Spinal cord (tissue), 9 donors: ENCODE measurements at regions not wholly inside any gene's neighbourhood (a gene's known extent, or its start where the extent isn't known, plus 50 kb on each side); places are given as distances from the start of the nearest gene placed in this dataset.

Experiments
- DNase-seq, 6 donors: peaks; one replicate each; pipeline versions ENCODE4 v3.0.0 to v3.0.0-alpha.2; 2013 to 2015; ENCODE audit warnings: low spot score in 6 of 6, low read depth in 4 of 6
- H3K27ac ChIP-seq: one replicate; pipeline ENCODE4 v1.5.1; 2013; ENCODE audit warnings: low read depth, low read length, control low read depth
- H3K27me3 ChIP-seq: one replicate; pipeline ENCODE4 v1.6.1; 2013; ENCODE audit warnings: low read length; ENCODE audit not compliant: control insufficient read depth, insufficient read depth
- H3K36me3 ChIP-seq: one replicate; pipeline ENCODE4 v1.6.1; 2013; ENCODE audit warnings: low read length; ENCODE audit not compliant: control insufficient read depth, insufficient read depth
- H3K4me1 ChIP-seq: one replicate; pipeline ENCODE4 v1.6.1; 2013; ENCODE audit warnings: low read length; ENCODE audit not compliant: control insufficient read depth, insufficient read depth
- H3K4me3 ChIP-seq: one replicate; pipeline ENCODE4 v1.5.1; 2013; ENCODE audit warnings: low read depth, low read length, control low read depth
- H3K9me3 ChIP-seq: one replicate; pipeline ENCODE4 v1.6.1; 2013; ENCODE audit warnings: low read length; ENCODE audit not compliant: control insufficient read depth, insufficient read depth
- WGBS: methylation state at CpG from one replicate; pipeline ENCODE4 v1.1.5; 2013; ENCODE audit warnings: missing lambda C conversion rate; ENCODE audit not compliant: insufficient coverage; 5-methylcytosine and 5-hydroxymethylcytosine counted together
- donor health status: healthy.

DNA sequence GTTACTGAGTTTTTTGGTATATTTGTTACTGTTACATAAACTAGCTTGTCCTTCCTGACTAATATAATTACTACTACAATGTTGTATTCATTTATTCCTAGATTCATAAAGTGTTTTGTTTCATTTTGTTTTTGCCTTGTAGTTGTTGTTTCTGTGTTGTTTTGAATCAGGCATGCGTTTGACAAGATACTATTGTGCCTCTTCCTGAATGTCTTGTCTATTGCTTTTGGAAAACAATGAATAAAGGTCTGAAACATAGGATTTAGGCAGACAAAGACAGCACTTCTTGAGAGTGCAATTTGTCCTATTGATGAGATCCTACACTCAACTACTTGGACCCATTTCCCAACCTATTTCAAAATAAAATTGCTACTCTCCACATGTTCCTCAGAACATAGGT is 630.4 kb upstream of the BOD1L1 start:
- Histone ChIP-seq H3K27ac (no peak overlapping the region), H3K9me3 (no peaks in the 10 kb centered on the region), H3K4me1 (no peaks in the 10 kb centered on the region), H3K4me3 (no peak overlapping the region), H3K27me3 (no peaks in the 10 kb centered on the region), H3K36me3 (no peaks in the 10 kb centered on the region)
- no CpG with 5 or more reads among the region's 1 CpG for WGBS
- DNase-seq, result peak in 1 of 6 donors; percentile 17

DNA sequence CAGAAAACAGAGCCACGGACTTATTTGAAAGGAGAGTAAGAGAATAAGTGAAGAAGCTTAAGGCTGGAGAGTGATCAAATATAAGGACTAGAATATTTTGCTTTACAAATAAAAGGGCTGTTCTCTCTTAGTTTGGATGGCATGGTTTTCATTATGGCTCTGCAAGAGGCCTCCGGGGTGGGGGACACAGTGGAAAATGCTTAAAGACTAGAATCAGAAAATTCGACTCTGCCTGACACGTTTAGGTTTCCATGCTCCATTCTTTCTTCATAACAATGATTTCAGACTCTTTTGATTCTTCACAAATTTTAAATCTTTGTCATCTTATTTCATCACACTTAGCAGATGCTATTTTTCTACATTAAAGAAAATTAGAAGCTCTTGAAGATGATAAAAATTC is 632.4 kb upstream of the BOD1L1 start:
- H3K4me3 ChIP-seq, result no peak overlapping the region
- no peaks in the 10 kb centered on the region for H3K9me3 ChIP-seq
- no peaks in the 10 kb centered on the region for H3K27me3 ChIP-seq
- no peaks in the 10 kb centered on the region for H3K36me3 ChIP-seq
- no peaks in the 10 kb centered on the region for H3K4me1 ChIP-seq
- no peak for DNase-seq
- 78% methylated on average over 3 of the region's 4 CpGs for WGBS
- H3K27ac ChIP-seq, result no peak overlapping the region

DNA sequence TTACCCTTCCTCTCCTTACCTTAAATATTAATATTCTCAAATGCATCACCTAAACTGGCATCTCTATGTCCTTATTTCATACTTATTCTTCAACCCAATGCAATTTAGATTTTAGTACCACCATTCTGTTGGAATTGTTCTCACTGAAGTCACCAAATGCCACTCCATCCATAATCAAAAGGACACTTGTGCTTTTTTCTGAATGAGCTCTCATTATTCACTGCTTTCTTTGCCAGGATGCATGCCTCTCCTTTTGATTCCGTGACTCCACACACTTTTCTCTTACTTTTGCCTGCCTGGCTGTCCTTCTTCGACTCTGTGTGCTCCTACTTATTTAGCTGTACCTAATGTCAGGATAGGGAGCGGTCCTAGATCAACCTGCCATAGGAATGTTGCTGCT is 633.1 kb upstream of the BOD1L1 start:
- no peaks in the 10 kb centered on the region for H3K4me1 ChIP-seq
- WGBS, result no CpG with 5 or more reads among the region's 3 CpGs
- no peaks in the 10 kb centered on the region for H3K36me3 ChIP-seq
- no peak overlapping the region for H3K27ac ChIP-seq
- no peaks in the 10 kb centered on the region for H3K27me3 ChIP-seq
- no peaks in the 10 kb centered on the region for H3K9me3 ChIP-seq
- no peak overlapping the region for H3K4me3 ChIP-seq
- peak in 2 of 6 donors; percentile 12 to 22 for DNase-seq

DNA sequence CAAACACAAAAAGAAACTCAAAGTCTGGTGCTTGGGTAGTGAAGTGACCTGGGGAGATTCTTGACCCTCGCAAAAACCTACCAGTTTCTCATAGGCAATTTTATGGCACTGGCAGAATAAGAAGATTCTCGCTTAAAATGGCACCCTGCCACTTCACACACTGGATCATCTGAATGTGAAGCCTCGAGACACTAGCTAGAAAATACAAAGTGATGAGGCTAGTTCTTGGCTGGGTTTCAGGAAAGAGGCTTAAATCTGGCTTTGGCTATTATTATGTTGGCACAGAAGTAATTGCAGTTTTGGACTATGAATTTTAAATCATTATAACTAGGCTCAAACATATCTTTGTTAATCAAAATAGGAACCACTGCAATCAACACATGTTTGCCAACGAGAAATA is 634.7 kb upstream of the BOD1L1 start:
- Histone ChIP-seq H3K9me3 (no peaks in the 10 kb centered on the region), H3K4me3 (no peak overlapping the region), H3K36me3 (no peaks in the 10 kb centered on the region), H3K27ac (no peak overlapping the region), H3K4me1 (no peaks in the 10 kb centered on the region), H3K27me3 (no peaks in the 10 kb centered on the region)
- WGBS, result no CpG with 5 or more reads among the region's 4 CpGs
- DNase-seq, result peak in 1 of 6 donors; percentile 29

DNA sequence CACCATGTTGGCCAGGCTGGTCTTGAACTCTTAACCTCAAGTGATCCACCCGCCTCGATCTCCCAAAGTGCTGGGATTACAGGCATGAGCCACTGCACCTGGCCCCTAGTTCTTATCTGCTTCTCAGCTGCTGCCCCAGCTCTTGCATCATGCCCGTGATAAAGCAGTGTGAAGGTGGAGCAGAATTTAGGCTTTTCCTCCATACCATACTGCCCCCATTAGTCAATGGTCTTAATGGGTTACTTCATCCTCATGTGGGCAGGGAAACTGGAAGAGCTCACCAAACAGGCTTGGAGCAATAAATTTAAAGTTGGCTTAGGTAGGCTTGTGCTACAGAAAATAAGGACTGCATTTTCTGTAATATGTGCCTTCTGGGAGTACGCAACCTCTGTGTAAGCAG is 636.9 kb upstream of the BOD1L1 start:
- H3K27ac ChIP-seq, result no peak overlapping the region
- whole genome bisulfite sequencing, result 93% methylated on average over 3 of the region's 4 CpGs
- H3K9me3 ChIP-seq, result no peaks in the 10 kb centered on the region
- no peaks in the 10 kb centered on the region for H3K36me3 ChIP-seq
- no peak overlapping the region for H3K4me3 ChIP-seq
- DNase-seq, result no peak
- H3K27me3 ChIP-seq, result no peaks in the 10 kb centered on the region
- H3K4me1 ChIP-seq, result no peaks in the 10 kb centered on the region

DNA sequence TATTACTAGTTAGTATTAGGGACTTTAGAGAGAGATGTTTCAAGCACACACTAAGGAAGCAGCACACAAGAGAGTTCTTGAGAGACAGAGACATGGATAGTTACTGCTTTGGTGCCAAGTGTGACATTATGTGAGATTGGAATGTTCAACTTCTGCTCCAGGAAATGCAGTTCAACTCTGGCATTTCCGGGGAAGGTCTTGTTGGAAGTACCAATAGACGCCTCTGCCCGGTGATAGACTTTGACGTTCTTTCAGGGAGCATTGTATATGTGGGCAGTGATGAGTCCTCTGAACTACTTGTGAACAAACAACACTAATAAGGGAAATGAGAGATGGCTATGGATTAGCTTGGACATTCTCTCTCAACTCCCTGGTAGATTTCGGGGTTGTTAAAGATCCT is 638.1 kb upstream of the BOD1L1 start:
- Histone ChIP-seq H3K9me3 (no peaks in the 10 kb centered on the region), H3K27ac (no peak overlapping the region), H3K27me3 (no peaks in the 10 kb centered on the region), H3K36me3 (no peaks in the 10 kb centered on the region), H3K4me3 (no peak overlapping the region), H3K4me1 (no peaks in the 10 kb centered on the region)
- DNase-seq, result no peak
- no CpG with 5 or more reads among the region's 5 CpGs for WGBS

DNA sequence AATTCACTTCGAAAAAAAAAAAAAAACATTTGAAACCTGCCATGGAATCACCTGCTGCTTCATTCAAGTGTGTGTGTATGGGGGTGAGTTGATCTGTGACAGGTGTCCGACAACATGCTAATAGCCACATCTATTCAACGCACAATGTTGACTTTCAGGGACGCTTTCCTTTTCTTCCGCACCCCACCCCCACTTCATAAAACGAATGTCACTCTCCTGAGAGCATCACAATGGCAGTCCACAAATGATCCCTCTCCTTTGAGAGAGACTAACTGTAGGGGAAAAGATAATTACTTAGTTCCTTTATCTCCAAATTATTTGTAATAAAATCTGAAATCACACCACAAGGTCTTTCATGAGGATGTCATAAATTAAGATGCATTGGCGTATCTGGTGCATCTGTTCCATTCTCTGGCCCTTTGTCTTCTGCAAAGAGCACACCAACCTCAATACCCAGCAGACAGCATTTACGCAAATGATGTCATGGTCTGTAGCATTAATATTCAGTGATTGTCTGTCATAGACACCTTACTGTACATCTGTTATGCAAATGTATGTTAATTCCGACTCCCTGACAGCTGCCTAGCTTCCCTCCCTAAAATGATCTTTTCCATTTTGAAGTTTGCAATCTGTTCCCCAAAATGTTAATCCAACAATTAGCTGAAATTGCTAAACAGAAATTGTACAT is 640.0 kb upstream of the BOD1L1 start:
- H3K27ac ChIP-seq, result no peak overlapping the region
- no CpG with 5 or more reads among the region's 9 CpGs for WGBS
- no peaks in the 10 kb centered on the region for H3K36me3 ChIP-seq
- H3K4me1 ChIP-seq, result no peaks in the 10 kb centered on the region
- H3K27me3 ChIP-seq, result no peaks in the 10 kb centered on the region
- H3K9me3 ChIP-seq, result no peaks in the 10 kb centered on the region
- DNase-seq, result peak in 2 of 6 donors; percentile 74 to 77
- H3K4me3 ChIP-seq, result no peak overlapping the region

DNA sequence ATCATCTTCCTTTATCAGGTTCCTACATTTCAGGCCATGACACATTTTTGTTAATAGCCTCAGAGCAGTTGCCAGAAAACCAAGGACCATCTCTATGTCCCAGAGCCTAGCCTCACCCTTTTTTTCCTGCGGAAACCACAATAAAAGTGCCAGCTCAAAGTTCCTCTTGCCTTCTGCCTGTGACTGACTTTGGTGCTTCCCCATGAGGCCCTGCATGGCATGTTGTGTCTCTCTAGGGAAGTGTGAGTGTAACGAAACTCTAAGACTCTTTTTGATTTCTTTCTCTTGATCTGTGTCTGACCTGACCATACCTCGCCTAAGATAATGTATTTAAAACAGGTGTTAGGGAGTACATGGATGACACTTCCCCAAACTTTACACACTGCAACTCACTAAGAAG is 642.3 kb upstream of the BOD1L1 start:
- no peak for DNase-seq
- Histone ChIP-seq H3K4me3 (no peak overlapping the region), H3K27ac (no peak overlapping the region), H3K27me3 (no peaks in the 10 kb centered on the region), H3K4me1 (no peaks in the 10 kb centered on the region), H3K36me3 (no peaks in the 10 kb centered on the region), H3K9me3 (no peaks in the 10 kb centered on the region)
- WGBS, result 100% methylated on average over 1 of the region's 3 CpGs

DNA sequence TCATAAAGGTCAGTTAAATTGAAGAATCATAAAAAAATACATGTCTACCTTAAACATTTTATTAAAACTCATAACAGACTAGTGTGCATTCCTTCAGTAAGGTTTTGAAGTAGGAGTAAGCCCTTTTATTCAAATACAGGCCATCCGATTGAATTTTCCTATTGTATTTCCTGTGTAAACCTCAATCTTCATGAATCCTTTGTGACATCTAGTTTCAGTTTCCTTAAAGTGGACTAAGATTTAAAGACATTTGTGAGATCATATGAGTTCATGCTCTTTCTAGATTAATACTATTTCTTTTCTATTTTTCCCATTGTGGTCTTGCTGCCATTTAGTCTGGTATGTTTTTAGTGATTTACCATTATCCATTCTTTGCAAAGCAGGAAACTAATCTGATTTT is 644.7 kb upstream of the BOD1L1 start:
- no peaks in the 10 kb centered on the region for H3K9me3 ChIP-seq
- no CpG with 5 or more reads among the region's 1 CpG for WGBS
- no peak overlapping the region for H3K4me3 ChIP-seq
- no peak for DNase-seq
- H3K36me3 ChIP-seq, result no peaks in the 10 kb centered on the region
- no peak overlapping the region for H3K27ac ChIP-seq
- no peaks in the 10 kb centered on the region for H3K4me1 ChIP-seq
- no peaks in the 10 kb centered on the region for H3K27me3 ChIP-seq

DNA sequence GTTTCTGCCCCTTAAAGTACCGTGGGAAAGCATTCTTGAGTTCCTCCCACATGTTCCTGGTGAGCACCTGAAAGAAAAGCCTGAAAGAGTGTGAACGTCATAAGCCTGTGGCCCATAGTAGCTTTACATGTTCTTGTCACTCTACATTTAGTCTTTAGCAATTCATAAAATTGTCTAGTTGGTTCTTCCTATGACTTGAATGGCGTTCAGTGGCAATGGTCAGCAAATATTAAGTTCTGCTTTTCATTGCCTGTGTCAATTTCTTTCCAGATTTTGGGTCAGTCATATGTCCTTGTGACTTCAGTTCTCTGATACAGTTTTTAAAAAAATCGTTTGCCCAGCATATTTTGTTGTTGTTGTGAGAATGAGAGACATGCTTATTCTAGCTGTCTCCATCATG is 650.0 kb upstream of the BOD1L1 start:
- no peak for DNase-seq
- Histone ChIP-seq H3K27ac (no peak overlapping the region), H3K36me3 (no peaks in the 10 kb centered on the region), H3K4me3 (no peak overlapping the region), H3K4me1 (no peaks in the 10 kb centered on the region), H3K27me3 (no peaks in the 10 kb centered on the region), H3K9me3 (no peaks in the 10 kb centered on the region)
- 75% methylated on average over 3 of the region's 4 CpGs for WGBS
